ENCODE measurements at regions not wholly inside any gene's neighbourhood (a gene's known extent, or its start where the extent isn't known, plus 50 kb on each side); places are given as distances from the start of the nearest gene placed in this dataset.
"Not testable (repeated sequence)": the region's sequence is repeated elsewhere in the genome, so short reads cannot be mapped to it uniquely, and the experiment has no call there.

DNA sequence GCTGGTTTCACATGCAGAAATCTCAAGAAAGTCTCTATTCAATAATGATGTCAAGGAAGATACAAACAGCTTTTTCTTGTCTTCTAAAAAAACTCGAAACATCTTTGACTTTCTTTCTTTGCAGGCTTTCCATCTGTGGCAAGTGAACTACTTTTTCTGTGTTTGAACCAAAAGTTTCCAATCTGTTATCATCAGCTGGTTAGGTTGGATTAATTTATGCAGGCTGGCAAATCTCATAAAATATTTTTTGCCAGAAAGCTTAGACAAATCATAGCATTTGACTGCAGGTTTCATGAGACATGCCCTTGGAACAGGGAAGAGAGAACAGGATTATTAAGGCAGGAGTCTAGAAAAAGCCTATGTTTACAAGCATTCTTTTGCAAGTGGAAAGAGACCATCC is 86.1 kb upstream of the ARHGAP42 start:
- Histone ChIP-seq H3K9me3 (no peaks in the 10 kb centered on the region), H3K27ac (no peak overlapping the region), H3K4me1 (no peaks in the 10 kb centered on the region), H3K4me3 (no peak overlapping the region), H3K27me3 (ENCODE audit: insufficient read depth in 3 of 3, low read length in 2 of 3) (no peaks in the 10 kb centered on the region), H3K36me3 (ENCODE audit: insufficient read depth in 1 of 2, low read depth in 1 of 2) (no peaks in the 10 kb centered on the region)
- TF ChIP-seq, protein P1, sequence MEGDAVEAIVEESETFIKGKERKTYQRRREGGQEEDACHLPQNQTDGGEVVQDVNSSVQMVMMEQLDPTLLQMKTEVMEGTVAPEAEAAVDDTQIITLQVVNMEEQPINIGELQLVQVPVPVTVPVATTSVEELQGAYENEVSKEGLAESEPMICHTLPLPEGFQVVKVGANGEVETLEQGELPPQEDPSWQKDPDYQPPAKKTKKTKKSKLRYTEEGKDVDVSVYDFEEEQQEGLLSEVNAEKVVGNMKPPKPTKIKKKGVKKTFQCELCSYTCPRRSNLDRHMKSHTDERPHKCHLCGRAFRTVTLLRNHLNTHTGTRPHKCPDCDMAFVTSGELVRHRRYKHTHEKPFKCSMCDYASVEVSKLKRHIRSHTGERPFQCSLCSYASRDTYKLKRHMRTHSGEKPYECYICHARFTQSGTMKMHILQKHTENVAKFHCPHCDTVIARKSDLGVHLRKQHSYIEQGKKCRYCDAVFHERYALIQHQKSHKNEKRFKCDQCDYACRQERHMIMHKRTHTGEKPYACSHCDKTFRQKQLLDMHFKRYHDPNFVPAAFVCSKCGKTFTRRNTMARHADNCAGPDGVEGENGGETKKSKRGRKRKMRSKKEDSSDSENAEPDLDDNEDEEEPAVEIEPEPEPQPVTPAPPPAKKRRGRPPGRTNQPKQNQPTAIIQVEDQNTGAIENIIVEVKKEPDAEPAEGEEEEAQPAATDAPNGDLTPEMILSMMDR (IDR thresholded peaks at IDR 0.05): no peak
- intact Hi-C loops (cut with DNase I): no loop called here
- WGBS, 3 donors: 77 to 88% (median 79%) methylated on average over 1 of the region's 1 CpG
- DNase-seq (no peak), ATAC-seq (no peak)

DNA sequence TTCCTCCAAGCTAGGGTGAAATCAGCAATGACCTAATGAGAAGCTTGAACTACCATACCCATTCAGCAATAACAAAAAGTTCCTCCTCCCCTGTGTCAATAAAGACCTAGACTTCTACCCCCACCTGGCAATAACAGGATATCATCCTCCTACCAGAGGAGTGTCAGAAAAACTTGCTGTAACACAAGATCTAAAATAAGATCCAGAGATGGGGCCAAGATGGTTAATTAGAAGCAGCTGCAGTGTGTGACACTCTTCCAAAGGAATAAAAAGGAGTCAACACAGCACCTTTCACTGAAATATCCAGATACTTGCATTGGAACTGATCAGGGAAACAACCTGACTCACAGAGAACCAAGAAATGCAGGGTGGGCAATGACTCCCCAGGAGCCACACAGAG is 84.4 kb upstream of the ARHGAP42 start:
- Histone ChIP-seq H3K4me1 (no peaks in the 10 kb centered on the region), H3K27me3 (ENCODE audit: insufficient read depth in 3 of 3, low read length in 2 of 3) (no peaks in the 10 kb centered on the region), H3K27ac (no peak overlapping the region), H3K36me3 (ENCODE audit: insufficient read depth in 1 of 2, low read depth in 1 of 2) (no peaks in the 10 kb centered on the region), H3K4me3 (no peak overlapping the region), H3K9me3 (no peaks in the 10 kb centered on the region)
- DNase-seq (no peak), ATAC-seq (peak in 1 of 4 donors; percentile 22)
- intact Hi-C loops (cut with DNase I): no loop called here
- TF ChIP-seq, protein P1 (IDR thresholded peaks at IDR 0.05): no peak

DNA sequence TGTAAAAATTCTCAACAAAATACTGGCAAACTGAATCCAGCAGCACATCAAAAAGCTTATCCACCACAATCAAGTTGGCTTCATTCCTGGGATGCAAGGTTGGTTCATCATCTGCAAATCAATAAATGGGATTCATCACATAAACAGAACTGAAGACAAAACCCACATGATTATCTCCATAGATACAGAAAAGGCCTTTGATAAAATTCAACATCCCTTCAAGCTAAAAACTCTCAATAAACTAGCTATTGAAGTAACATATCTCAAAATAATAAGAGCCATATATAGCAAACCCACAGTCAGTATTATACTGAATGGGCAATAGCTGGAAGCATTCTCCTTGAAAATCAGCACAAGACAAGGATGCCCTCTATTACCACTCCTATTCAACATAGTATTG is 79.3 kb upstream of the ARHGAP42 start:
- ATAC-seq; H3K36me3 ChIP-seq (ENCODE audit: insufficient read depth in 1 of 2, low read depth in 1 of 2); H3K27me3 ChIP-seq (ENCODE audit: insufficient read depth in 3 of 3, low read length in 2 of 3); DNase-seq; H3K4me3 ChIP-seq; H3K9me3 ChIP-seq; H3K27ac ChIP-seq; H3K4me1 ChIP-seq; intact Hi-C loops (cut with DNase I): not testable (repeated sequence)

DNA sequence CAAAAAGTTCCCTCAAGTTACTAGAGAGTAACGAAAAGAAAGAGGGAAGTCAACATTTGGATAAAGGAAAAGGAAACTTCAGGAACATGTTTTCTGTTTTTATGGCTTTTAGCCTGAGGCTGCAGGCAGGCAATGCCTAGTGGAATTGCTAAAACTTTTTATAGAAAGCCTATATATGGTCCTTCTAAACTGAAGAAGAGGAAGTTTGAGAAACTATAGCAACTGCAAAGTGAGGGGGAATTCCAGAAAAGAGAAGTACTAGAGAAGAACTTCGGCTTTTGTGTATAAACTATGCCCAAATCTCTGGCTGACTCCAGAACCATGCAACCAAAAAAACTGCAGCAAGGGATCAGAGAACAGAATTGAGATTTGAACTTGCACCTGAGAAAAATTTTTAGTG is 74.3 kb upstream of the ARHGAP42 start:
- ATAC-seq (no peak), DNase-seq (no peak)
- H3K9me3 ChIP-seq: no peaks in the 10 kb centered on the region
- no peaks in the 10 kb centered on the region for H3K36me3 ChIP-seq (ENCODE audit: insufficient read depth in 1 of 2, low read depth in 1 of 2)
- no peaks in the 10 kb centered on the region for H3K4me1 ChIP-seq
- no peak overlapping the region for H3K27ac ChIP-seq
- intact Hi-C loops (cut with DNase I): no loop called here
- H3K4me3 ChIP-seq: no peak overlapping the region
- WGBS, 3 donors: 39 to 66% (median 47%) methylated on average over 2 of the region's 2 CpGs
- peaks cover 0 to 3% (median 0%) of the 10 kb centered on the region in 3 donors for H3K27me3 ChIP-seq (ENCODE audit: insufficient read depth in 3 of 3, low read length in 2 of 3)
- TF ChIP-seq, protein P1 (IDR thresholded peaks at IDR 0.05): no peak

DNA sequence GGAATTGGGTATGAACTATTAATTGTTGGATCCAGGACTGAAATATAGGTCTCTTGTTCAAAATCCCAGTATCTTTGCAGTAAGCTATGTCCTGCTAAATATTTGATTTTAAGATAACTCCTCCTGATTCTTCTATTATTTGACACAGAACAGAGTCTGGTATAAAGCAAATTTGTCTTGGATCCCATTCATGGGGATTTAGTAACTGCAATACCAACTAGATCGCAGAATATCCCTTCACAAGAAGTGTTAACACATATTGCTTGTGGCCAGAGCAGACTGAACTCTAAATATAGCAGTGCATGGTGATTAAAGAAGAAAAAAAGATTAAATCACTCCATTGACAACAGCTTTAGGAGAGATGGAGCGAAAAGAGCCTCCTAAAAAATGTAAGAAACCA is 68.2 kb upstream of the ARHGAP42 start:
- ATAC-seq: no peak
- TF ChIP-seq, protein P1 (IDR thresholded peaks at IDR 0.05): no peak

More for the DNA sequence above, 68.2 kb upstream of the ARHGAP42 start:
- H3K36me3 ChIP-seq (ENCODE audit: insufficient read depth in 1 of 2, low read depth in 1 of 2): no peaks in the 10 kb centered on the region
- H3K27me3 ChIP-seq (ENCODE audit: insufficient read depth in 3 of 3, low read length in 2 of 3): peaks cover 0 to 3% (median 0%) of the 10 kb centered on the region in 3 donors
- 51 to 81% (median 55%) methylated on average over 2 of the region's 2 CpGs for WGBS, 3 donors
- no peak for DNase-seq
- intact Hi-C loops (cut with DNase I): no loop called here
- no peak overlapping the region for H3K4me3 ChIP-seq
- no peaks in the 10 kb centered on the region for H3K4me1 ChIP-seq
- no peak overlapping the region for H3K27ac ChIP-seq
- H3K9me3 ChIP-seq: no peaks in the 10 kb centered on the region

All from psoas muscle (tissue), 7 donors.